ENCODE measurements at regions not wholly inside any gene's neighbourhood (a gene's known extent, or its start where the extent isn't known, plus 50 kb on each side); places are given as distances from the start of the nearest gene placed in this dataset.

GRCh38 chr5:89384391-89384790, 501.4 kb upstream of the MEF2C start:
- Histone ChIP-seq H3K27me3 (ENCODE audit: control insufficient read depth, insufficient read depth, low read length) (no peaks in the 10 kb centered on the region), H3K4me1 (ENCODE audit: control insufficient read depth, insufficient read depth, low read length) (no peaks in the 10 kb centered on the region), H3K9me3 (ENCODE audit: control insufficient read depth, low read depth, low read length) (no peaks in the 10 kb centered on the region), H3K27ac (ENCODE audit: low read length) (no peak overlapping the region), H3K36me3 (ENCODE audit: control insufficient read depth, insufficient read depth, low read length) (no peaks in the 10 kb centered on the region), H3K4me3 (ENCODE audit: low read length) (no peak overlapping the region)
- no peak for DNase-seq
- 93% methylated on average over 5 of the region's 5 CpGs for WGBS (ENCODE audit: insufficient coverage, low lambda C conversion rate)

DNA sequence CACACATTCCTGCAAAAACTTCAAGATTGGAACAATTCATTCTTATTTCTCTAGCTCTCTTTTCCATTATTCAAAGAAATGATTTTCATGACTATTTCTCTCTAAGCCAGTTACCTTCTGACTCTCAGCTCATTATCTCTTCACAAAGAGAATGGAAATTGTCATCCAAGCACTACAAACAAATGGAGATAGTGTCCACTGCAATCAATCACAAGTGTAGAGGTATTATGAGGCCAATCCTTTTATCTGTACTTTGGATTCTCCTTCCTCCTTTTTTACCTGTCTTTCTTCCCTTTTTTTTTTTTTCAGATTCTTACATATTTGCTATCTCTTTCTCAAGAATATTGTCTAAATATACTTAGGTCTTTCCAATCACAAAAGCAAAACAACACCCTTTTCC, 497.7 kb upstream of the MEF2C start:
- Histone ChIP-seq H3K4me3 (ENCODE audit: low read length) (no peak overlapping the region), H3K4me1 (ENCODE audit: control insufficient read depth, insufficient read depth, low read length) (no peaks in the 10 kb centered on the region), H3K27ac (ENCODE audit: low read length) (no peak overlapping the region), H3K27me3 (ENCODE audit: control insufficient read depth, insufficient read depth, low read length) (no peaks in the 10 kb centered on the region), H3K36me3 (ENCODE audit: control insufficient read depth, insufficient read depth, low read length) (no peaks in the 10 kb centered on the region), H3K9me3 (ENCODE audit: control insufficient read depth, low read depth, low read length) (no peaks in the 10 kb centered on the region)
- no peak for DNase-seq

DNA sequence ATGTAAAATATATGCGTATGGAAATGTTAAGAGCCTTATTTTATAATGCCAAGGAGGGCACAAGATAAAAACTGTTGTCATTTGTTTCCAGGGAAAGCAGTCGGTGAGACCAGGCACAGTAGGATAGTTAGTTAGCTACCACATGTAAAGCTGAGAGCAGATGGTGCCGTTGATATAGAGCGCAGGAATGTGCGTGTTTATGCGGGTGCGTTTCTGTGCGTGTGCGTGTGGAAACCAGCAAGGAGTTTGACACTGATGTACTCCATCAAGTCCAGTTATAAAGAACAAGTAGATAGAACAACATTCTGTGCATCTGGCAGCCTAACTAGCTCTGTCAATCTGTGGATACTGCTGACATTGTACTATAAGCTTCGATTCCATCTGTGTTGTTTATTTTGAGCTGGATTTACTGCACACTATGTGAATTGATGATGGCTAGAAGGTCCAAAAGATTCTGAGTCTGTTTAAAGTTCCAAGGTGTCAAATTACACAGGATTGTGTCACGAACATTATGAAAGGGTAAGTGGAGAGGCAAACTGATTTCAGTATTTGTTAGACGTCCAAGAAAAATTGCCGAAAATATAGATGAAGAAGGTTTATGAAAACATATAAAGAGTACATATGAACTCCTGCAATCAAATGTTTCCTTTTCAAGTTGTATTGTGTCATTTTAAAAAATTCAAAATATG, 494.9 kb upstream of the MEF2C start:
- Histone ChIP-seq H3K4me1 (ENCODE audit: control insufficient read depth, insufficient read depth, low read length) (no peaks in the 10 kb centered on the region), H3K4me3 (ENCODE audit: low read length) (no peak overlapping the region), H3K27me3 (ENCODE audit: control insufficient read depth, insufficient read depth, low read length) (no peaks in the 10 kb centered on the region), H3K9me3 (ENCODE audit: control insufficient read depth, low read depth, low read length) (no peaks in the 10 kb centered on the region), H3K36me3 (ENCODE audit: control insufficient read depth, insufficient read depth, low read length) (no peaks in the 10 kb centered on the region), H3K27ac (ENCODE audit: low read length) (no peak overlapping the region)
- WGBS (ENCODE audit: insufficient coverage, low lambda C conversion rate), result 95% methylated on average over 6 of the region's 13 CpGs
- no peak for DNase-seq

- H3K9me3 ChIP-seq (ENCODE audit: control insufficient read depth, low read depth, low read length), result no peaks in the 10 kb centered on the region
- no peaks in the 10 kb centered on the region for H3K36me3 ChIP-seq (ENCODE audit: control insufficient read depth, insufficient read depth, low read length)
- no peak overlapping the region for H3K4me3 ChIP-seq (ENCODE audit: low read length)
- no peaks in the 10 kb centered on the region for H3K4me1 ChIP-seq (ENCODE audit: control insufficient read depth, insufficient read depth, low read length)
- no peaks in the 10 kb centered on the region for H3K27me3 ChIP-seq (ENCODE audit: control insufficient read depth, insufficient read depth, low read length)
- DNase-seq, result no peak
- H3K27ac ChIP-seq (ENCODE audit: low read length), result no peak overlapping the region
These were observed 492.0 kb upstream of the MEF2C start for GRCh38 chr5:89374818-89375521.

DNA sequence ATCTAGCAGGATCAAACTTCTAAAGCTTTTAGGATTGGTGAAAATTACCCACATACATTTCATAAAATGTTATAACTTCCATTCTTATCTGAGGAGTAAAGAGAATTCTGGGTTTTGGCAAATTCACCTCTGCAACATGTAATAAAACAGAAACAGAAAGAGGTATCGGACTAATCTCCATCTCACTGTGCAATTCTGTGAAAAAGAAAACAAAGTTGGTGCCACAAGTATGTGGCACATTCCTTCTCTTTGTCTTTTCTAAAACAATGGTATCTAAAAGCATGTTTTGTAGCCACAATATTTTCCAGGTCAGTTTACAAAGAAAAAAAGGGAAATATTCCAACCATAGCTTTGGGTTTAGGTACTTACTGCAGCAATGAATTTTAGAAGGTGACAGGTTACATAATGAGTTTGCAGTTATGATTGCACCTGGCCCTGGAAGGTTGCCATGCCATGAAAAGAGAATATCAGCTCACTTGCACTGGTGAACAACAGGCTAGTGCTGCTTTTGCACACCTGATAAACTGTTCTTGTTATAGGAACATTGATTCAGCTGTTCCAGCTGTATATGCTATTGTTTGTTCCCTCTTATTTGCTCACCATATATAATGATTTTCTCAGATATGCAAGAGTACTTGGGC, 491.3 kb upstream of the MEF2C start:
- Histone ChIP-seq H3K27me3 (ENCODE audit: control insufficient read depth, insufficient read depth, low read length) (no peaks in the 10 kb centered on the region), H3K4me1 (ENCODE audit: control insufficient read depth, insufficient read depth, low read length) (no peaks in the 10 kb centered on the region), H3K27ac (ENCODE audit: low read length) (no peak overlapping the region), H3K9me3 (ENCODE audit: control insufficient read depth, low read depth, low read length) (no peaks in the 10 kb centered on the region), H3K36me3 (ENCODE audit: control insufficient read depth, insufficient read depth, low read length) (no peaks in the 10 kb centered on the region), H3K4me3 (ENCODE audit: low read length) (no peak overlapping the region)
- DNase-seq, result no peak
- WGBS (ENCODE audit: insufficient coverage, low lambda C conversion rate), result 100% methylated on average over 1 of the region's 1 CpG

DNA sequence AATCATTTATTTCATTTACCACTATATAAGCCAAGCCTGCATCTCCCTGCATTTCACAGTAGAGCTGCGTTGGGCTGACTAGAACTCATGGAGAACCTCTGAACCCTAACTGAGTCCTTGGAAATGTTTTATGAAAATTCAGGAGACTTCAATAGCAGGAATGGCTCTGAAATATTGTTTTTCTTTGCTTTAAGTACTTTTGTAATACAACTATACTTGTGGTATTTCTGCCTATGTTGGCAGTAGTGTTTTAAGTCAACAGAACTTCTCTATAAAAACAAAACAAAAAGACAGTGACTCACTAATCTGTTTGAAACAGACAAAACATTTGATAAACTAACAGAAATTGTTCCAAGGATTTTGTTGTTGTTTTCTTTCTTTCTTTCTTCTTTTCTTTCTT, 489.2 kb upstream of the MEF2C start:
- no peaks in the 10 kb centered on the region for H3K36me3 ChIP-seq (ENCODE audit: control insufficient read depth, insufficient read depth, low read length)
- no CpG with 5 or more reads among the region's 1 CpG for WGBS (ENCODE audit: insufficient coverage, low lambda C conversion rate)
- no peaks in the 10 kb centered on the region for H3K27me3 ChIP-seq (ENCODE audit: control insufficient read depth, insufficient read depth, low read length)
- H3K4me1 ChIP-seq (ENCODE audit: control insufficient read depth, insufficient read depth, low read length), result no peaks in the 10 kb centered on the region
- H3K9me3 ChIP-seq (ENCODE audit: control insufficient read depth, low read depth, low read length), result no peaks in the 10 kb centered on the region
- H3K27ac ChIP-seq (ENCODE audit: low read length), result no peak overlapping the region
- H3K4me3 ChIP-seq (ENCODE audit: low read length), result no peak overlapping the region
- DNase-seq, result no peak

DNA sequence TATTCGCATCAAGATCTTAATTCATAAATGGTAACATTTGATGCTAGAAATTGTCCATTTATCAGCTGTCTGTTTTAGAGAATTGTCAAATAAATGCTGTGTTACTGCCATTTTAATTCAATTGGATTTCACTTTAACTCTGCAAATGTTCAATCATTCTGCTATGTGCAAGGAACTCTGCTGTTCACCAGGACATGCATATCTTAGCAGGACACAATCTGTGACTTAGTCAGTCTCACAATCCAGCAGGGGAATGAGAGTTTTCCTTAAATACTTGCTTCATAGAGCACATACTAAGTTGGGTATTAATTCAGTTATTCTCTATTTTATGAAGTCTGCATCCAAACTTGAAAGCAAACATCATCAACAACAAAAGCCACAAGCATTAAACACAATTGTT, 488.7 kb upstream of the MEF2C start:
- no peaks in the 10 kb centered on the region for H3K9me3 ChIP-seq (ENCODE audit: control insufficient read depth, low read depth, low read length)
- no peak overlapping the region for H3K27ac ChIP-seq (ENCODE audit: low read length)
- H3K4me3 ChIP-seq (ENCODE audit: low read length), result no peak overlapping the region
- WGBS (ENCODE audit: insufficient coverage, low lambda C conversion rate), result 100% methylated on average over 1 of the region's 1 CpG
- DNase-seq, result no peak
- H3K27me3 ChIP-seq (ENCODE audit: control insufficient read depth, insufficient read depth, low read length), result no peaks in the 10 kb centered on the region
- H3K4me1 ChIP-seq (ENCODE audit: control insufficient read depth, insufficient read depth, low read length), result no peaks in the 10 kb centered on the region
- H3K36me3 ChIP-seq (ENCODE audit: control insufficient read depth, insufficient read depth, low read length), result no peaks in the 10 kb centered on the region

GRCh38 chr5:89359046-89359445, 476.1 kb upstream of the MEF2C start:
- no peaks in the 10 kb centered on the region for H3K36me3 ChIP-seq (ENCODE audit: control insufficient read depth, insufficient read depth, low read length)
- no peaks in the 10 kb centered on the region for H3K27me3 ChIP-seq (ENCODE audit: control insufficient read depth, insufficient read depth, low read length)
- no peak overlapping the region for H3K4me3 ChIP-seq (ENCODE audit: low read length)
- DNase-seq, result no peak
- no peaks in the 10 kb centered on the region for H3K9me3 ChIP-seq (ENCODE audit: control insufficient read depth, low read depth, low read length)
- 80% methylated on average over 1 of the region's 3 CpGs for WGBS (ENCODE audit: insufficient coverage, low lambda C conversion rate)
- no peaks in the 10 kb centered on the region for H3K4me1 ChIP-seq (ENCODE audit: control insufficient read depth, insufficient read depth, low read length)
- H3K27ac ChIP-seq (ENCODE audit: low read length), result no peak overlapping the region

- Histone ChIP-seq H3K27me3 (ENCODE audit: control insufficient read depth, insufficient read depth, low read length) (no peaks in the 10 kb centered on the region), H3K9me3 (ENCODE audit: control insufficient read depth, low read depth, low read length) (no peaks in the 10 kb centered on the region), H3K27ac (ENCODE audit: low read length) (no peak overlapping the region), H3K4me3 (ENCODE audit: low read length) (no peak overlapping the region), H3K4me1 (ENCODE audit: control insufficient read depth, insufficient read depth, low read length) (no peaks in the 10 kb centered on the region), H3K36me3 (ENCODE audit: control insufficient read depth, insufficient read depth, low read length) (no peaks in the 10 kb centered on the region)
- WGBS (ENCODE audit: insufficient coverage, low lambda C conversion rate), result no CpG with 5 or more reads among the region's 1 CpG
- no peak for DNase-seq
These were observed 471.0 kb upstream of the MEF2C start for GRCh38 chr5:89353837-89354551.

- no peak overlapping the region for H3K27ac ChIP-seq (ENCODE audit: low read length)
- DNase-seq, result no peak
- H3K27me3 ChIP-seq (ENCODE audit: control insufficient read depth, insufficient read depth, low read length), result no peaks in the 10 kb centered on the region
- H3K9me3 ChIP-seq (ENCODE audit: control insufficient read depth, low read depth, low read length), result no peaks in the 10 kb centered on the region
- no peaks in the 10 kb centered on the region for H3K4me1 ChIP-seq (ENCODE audit: control insufficient read depth, insufficient read depth, low read length)
- H3K36me3 ChIP-seq (ENCODE audit: control insufficient read depth, insufficient read depth, low read length), result no peaks in the 10 kb centered on the region
- no peak overlapping the region for H3K4me3 ChIP-seq (ENCODE audit: low read length)
These were observed 469.0 kb upstream of the MEF2C start for GRCh38 chr5:89351975-89352374.

Data from large intestine (tissue), 3 donors.